Upper lobe of left lung (tissue), 6 donors: ENCODE measurements at regions not wholly inside any gene's neighbourhood (a gene's known extent, or its start where the extent isn't known, plus 50 kb on each side); places are given as distances from the start of the nearest gene placed in this dataset.

Source experiments
- ATAC-seq, 2 donors: fragments of 200-7000 bp; cut with Tn5 transposase; one replicate each; pipeline ENCODE4 v1.9.1; 2022; ENCODE audit warnings: mild to moderate bottlenecking in 2 of 2, moderate library complexity in 2 of 2; ENCODE audit not compliant: low FRiP score in 2 of 2
- DNase-seq, 2 donors: peaks; one replicate each; pipeline ENCODE4 v3.0.0-alpha.2; 2019 to 2020
- H3K27ac ChIP-seq, 4 donors: fragments of 200-600 bp; sonication (generic); one replicate each; pipeline ENCODE4 v1.5.1; 2016 to 2019
- H3K27me3 ChIP-seq, 4 donors: fragments of 200-600 bp; sonication (generic); one replicate each; pipeline ENCODE4 v1.5.1; 2017 to 2019
- H3K36me3 ChIP-seq, 4 donors: fragments of 200-600 bp; sonication (generic); one replicate each; pipeline ENCODE4 v1.5.1; 2016 to 2019
- H3K4me1 ChIP-seq, 4 donors: fragments of 200-600 bp; sonication (generic); one replicate each; pipeline ENCODE4 v1.5.1; 2018 to 2019
- H3K4me3 ChIP-seq, 4 donors: fragments of 200-600 bp; sonication (generic); one replicate each; pipeline ENCODE4 v1.5.1; 2017 to 2019; ENCODE audit warnings: mild to moderate bottlenecking in 2 of 4, moderate library complexity in 1 of 4
- H3K9me3 ChIP-seq, 4 donors: fragments of 200-600 bp; sonication (generic); one replicate each; pipeline ENCODE4 v1.5.1; 2018 to 2019
- EP300 ChIP-seq, 4 donors: sonication (generic); formaldehyde crosslinking; IDR thresholded peaks; one replicate each; pipeline ENCODE4 v1.5.1; 2017; ENCODE audit warnings: antibody characterized with exemption in 4 of 4, control low read depth in 2 of 4
- POLR2A ChIP-seq, 4 donors: fragments of 450-650 bp; IDR thresholded peaks; one replicate each; pipeline ENCODE4 v1.5.1; 2016 to 2017; ENCODE audit warnings: antibody characterized with exemption in 4 of 4, mild to moderate bottlenecking in 2 of 4
- POLR2AphosphoS5 ChIP-seq, 2 donors: sonication (generic); formaldehyde crosslinking; IDR thresholded peaks; one replicate each; pipeline ENCODE4 v1.5.1; 2017; ENCODE audit warnings: antibody characterized with exemption in 2 of 2
- WGBS, 2 donors: methylation state at CpG; one replicate each; pipeline ENCODE4 v1.1.5; 2017 to 2018; 5-methylcytosine and 5-hydroxymethylcytosine counted together
- TF ChIP-seq, protein P1 (sequence below), 6 experiments: fragments of 450-650 bp in 4 of 6; fragments of 200-600 bp in 2 of 6; sonication (generic) in 2 of 6; IDR thresholded peaks; one replicate each; pipeline ENCODE4 v1.5.1; 2016 to 2019; ENCODE audit warnings: antibody characterized with exemption in 6 of 6
- donor health status: DM: no; HTN: no; CAD: no; lungs with moderate emphysema.
- donor health status: DM: no; HTN: yes; CAD: no; lungs with severe emphysema.

DNA sequence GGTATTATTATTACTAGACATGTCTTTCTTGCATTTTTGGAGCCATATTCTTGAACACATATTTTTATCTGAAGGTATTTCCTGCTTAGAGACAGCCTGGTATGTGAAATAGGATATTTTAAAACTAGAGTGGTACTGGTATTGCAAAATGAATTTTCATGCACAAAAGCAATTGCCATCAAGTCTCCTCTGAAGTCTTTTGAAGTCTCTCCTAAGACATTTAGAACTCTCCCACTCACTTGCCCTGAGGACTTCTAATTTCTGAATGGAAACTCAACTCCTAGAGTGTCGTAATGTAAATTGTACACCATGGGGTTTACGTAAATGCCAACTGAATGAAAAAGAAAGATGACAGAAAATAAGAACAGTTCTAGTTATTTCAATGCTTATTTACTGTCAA lies 967.0 kb downstream of the DCDC2C start:
- no peak for ATAC-seq
- Histone ChIP-seq H3K27me3 (no peaks in the 10 kb centered on the region), H3K27ac (no peak overlapping the region), H3K36me3 (no peaks in the 10 kb centered on the region), H3K9me3 (peaks cover 0 to 5% (median 0%) of the 10 kb centered on the region in 4 donors), H3K4me3 (no peak overlapping the region), H3K4me1 (no peaks in the 10 kb centered on the region)
- DNase-seq, result no peak
- WGBS, 2 donors, result 84 to 85% methylated on average over 2 of the region's 2 CpGs
- TF ChIP-seq, protein P1, sequence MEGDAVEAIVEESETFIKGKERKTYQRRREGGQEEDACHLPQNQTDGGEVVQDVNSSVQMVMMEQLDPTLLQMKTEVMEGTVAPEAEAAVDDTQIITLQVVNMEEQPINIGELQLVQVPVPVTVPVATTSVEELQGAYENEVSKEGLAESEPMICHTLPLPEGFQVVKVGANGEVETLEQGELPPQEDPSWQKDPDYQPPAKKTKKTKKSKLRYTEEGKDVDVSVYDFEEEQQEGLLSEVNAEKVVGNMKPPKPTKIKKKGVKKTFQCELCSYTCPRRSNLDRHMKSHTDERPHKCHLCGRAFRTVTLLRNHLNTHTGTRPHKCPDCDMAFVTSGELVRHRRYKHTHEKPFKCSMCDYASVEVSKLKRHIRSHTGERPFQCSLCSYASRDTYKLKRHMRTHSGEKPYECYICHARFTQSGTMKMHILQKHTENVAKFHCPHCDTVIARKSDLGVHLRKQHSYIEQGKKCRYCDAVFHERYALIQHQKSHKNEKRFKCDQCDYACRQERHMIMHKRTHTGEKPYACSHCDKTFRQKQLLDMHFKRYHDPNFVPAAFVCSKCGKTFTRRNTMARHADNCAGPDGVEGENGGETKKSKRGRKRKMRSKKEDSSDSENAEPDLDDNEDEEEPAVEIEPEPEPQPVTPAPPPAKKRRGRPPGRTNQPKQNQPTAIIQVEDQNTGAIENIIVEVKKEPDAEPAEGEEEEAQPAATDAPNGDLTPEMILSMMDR (IDR thresholded peaks at IDR 0.05), result no peak
- TF ChIP-seq POLR2AphosphoS5 (IDR thresholded peaks at IDR 0.05), result no peak
- no peak for TF ChIP-seq POLR2A (IDR thresholded peaks at IDR 0.05)
- no peak for TF ChIP-seq EP300 (IDR thresholded peaks at IDR 0.05)

- no peak for TF ChIP-seq POLR2AphosphoS5 (IDR thresholded peaks at IDR 0.05)
- TF ChIP-seq, protein P1 (IDR thresholded peaks at IDR 0.05), result no peak
- no peak for TF ChIP-seq POLR2A (IDR thresholded peaks at IDR 0.05)
- no peak for TF ChIP-seq EP300 (IDR thresholded peaks at IDR 0.05)
- no peaks in the 10 kb centered on the region for H3K27me3 ChIP-seq
- DNase-seq (no peak), ATAC-seq (no peak)
- no peaks in the 10 kb centered on the region for H3K4me1 ChIP-seq
- H3K36me3 ChIP-seq, result no peaks in the 10 kb centered on the region
- no peak overlapping the region for H3K27ac ChIP-seq
- WGBS, 2 donors, result 90 to 91% methylated on average over 13 of the region's 13 CpGs
- H3K4me3 ChIP-seq, result no peak overlapping the region
- H3K9me3 ChIP-seq, result peaks cover 0 to 5% (median 0%) of the 10 kb centered on the region in 4 donors
These were observed 969.7 kb downstream of the DCDC2C start for GRCh38 chr2:4673025-4673489.

DNA sequence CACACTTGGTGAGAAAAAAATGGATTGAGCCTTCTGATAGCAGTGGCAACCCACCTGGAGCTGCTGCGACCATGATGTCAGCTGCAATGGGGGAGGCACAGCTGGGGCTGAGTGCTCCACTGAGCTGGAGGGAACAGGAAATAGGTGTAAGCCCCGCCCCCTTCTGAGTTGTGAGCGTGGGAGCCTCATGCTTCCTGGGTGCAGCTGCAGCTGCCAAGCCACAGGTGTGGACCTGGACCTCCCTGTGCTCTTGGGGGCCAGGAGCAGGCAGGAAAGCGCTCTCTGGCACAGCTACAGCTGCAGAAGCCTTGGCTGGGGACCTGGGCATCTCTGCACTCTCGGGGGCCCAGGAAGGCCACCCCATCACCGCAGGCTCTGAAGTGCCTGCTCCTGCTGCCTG lies 970.6 kb downstream of the DCDC2C start:
- ATAC-seq, result no peak

GRCh38 chr2:4675295-4675694 lies 971.9 kb downstream of the DCDC2C start:
- WGBS, 2 donors, result 88 to 96% methylated on average over 3 to 7 of the region's 7 CpGs

More for the DNA sequence above, 970.6 kb downstream of the DCDC2C start:
- Histone ChIP-seq H3K36me3 (no peaks in the 10 kb centered on the region), H3K9me3 (peaks cover 0 to 5% (median 0%) of the 10 kb centered on the region in 4 donors), H3K4me1 (no peaks in the 10 kb centered on the region), H3K27me3 (no peaks in the 10 kb centered on the region), H3K27ac (no peak overlapping the region), H3K4me3 (no peak overlapping the region)
- peak in 1 of 2 donors; percentile 18 for DNase-seq
- WGBS, 2 donors, result 77 to 88% methylated on average over 3 to 6 of the region's 6 CpGs
- TF ChIP-seq, protein P1 (IDR thresholded peaks at IDR 0.05), result no peak
- TF ChIP-seq POLR2A (IDR thresholded peaks at IDR 0.05), result no peak

GRCh38 chr2:4678927-4679326 lies 975.6 kb downstream of the DCDC2C start:
- no peak overlapping the region for H3K4me3 ChIP-seq
- no peak for DNase-seq
- no peak for ATAC-seq
- H3K9me3 ChIP-seq, result peaks cover 0 to 5% (median 0%) of the 10 kb centered on the region in 4 donors
- no peaks in the 10 kb centered on the region for H3K4me1 ChIP-seq
- H3K36me3 ChIP-seq, result no peaks in the 10 kb centered on the region
- WGBS, 2 donors, result 67 to 76% methylated on average over 4 of the region's 4 CpGs
- TF ChIP-seq POLR2A (IDR thresholded peaks at IDR 0.05) (no peak), POLR2AphosphoS5 (IDR thresholded peaks at IDR 0.05) (no peak), EP300 (IDR thresholded peaks at IDR 0.05) (no peak)
- TF ChIP-seq, protein P1 (IDR thresholded peaks at IDR 0.05), result no peak
- no peak overlapping the region for H3K27ac ChIP-seq
- H3K27me3 ChIP-seq, result no peaks in the 10 kb centered on the region

More at GRCh38 chr2:4675295-4675694, 971.9 kb downstream of the DCDC2C start:
- no peaks in the 10 kb centered on the region for H3K4me1 ChIP-seq
- ATAC-seq (no peak), DNase-seq (peak in 1 of 2 donors; percentile 51)
- no peak overlapping the region for H3K4me3 ChIP-seq
- peaks cover 0 to 5% (median 0%) of the 10 kb centered on the region in 4 donors for H3K9me3 ChIP-seq
- no peaks in the 10 kb centered on the region for H3K27me3 ChIP-seq
- no peaks in the 10 kb centered on the region for H3K36me3 ChIP-seq
- no peak for TF ChIP-seq EP300 (IDR thresholded peaks at IDR 0.05)
- TF ChIP-seq, protein P1 (IDR thresholded peaks at IDR 0.05), result no peak
- no peak for TF ChIP-seq POLR2A (IDR thresholded peaks at IDR 0.05)
- no peak overlapping the region for H3K27ac ChIP-seq
